AG04449 (cell line): ENCODE measurements at regions not wholly inside any gene's neighbourhood (a gene's known extent, or its start where the extent isn't known, plus 50 kb on each side); places are given as distances from the start of the nearest gene placed in this dataset.

ENCODE experiments used
- CTCF ChIA-PET: fragments of 350-600 bp; formaldehyde crosslinking; extraction: SDS; loops from one replicate; lab custom pipeline; 2021; ENCODE audit warnings: antibody characterized with exemption; lab: Yijun Ruan, JAX
- POLR2A ChIA-PET: fragments of 400-600, 350-600 bp; formaldehyde crosslinking; extraction: SDS; loops from one replicate; lab custom pipeline; 2020; ENCODE audit warnings: antibody characterized with exemption, inconsistent platforms; lab: Yijun Ruan, JAX
- DNase-seq: peaks from one replicate; pipeline ENCODE4 v3.0.0-alpha.2; 2010; ENCODE audit warnings: low read depth, low spot score
- H3K4me3 ChIP-seq: 2 replicates; pipeline ENCODE4 v1.5.1; 2011; ENCODE audit warnings: low read depth, mild to moderate bottlenecking, control low read depth, low read length
- CTCF ChIP-seq: IDR thresholded peaks from one replicate; pipeline ENCODE4 v1.5.1; 2011; ENCODE audit warnings: mild to moderate bottlenecking, moderate library complexity, low read length, control low read depth, inconsistent platforms; ENCODE audit not compliant: insufficient read depth; ENCODE audit errors: missing control alignments

- DNase-seq = no peak
- no peak overlapping the region for H3K4me3 ChIP-seq
- ChIA-PET POLR2A (no interaction called here), CTCF (no interaction called here)
- TF ChIP-seq CTCF = no peak
Measured at GRCh38 chr9:99475401-99476065, 253.5 kb downstream of the SEC61B start.

- DNase-seq = no peak
- ChIA-PET CTCF (no interaction called here), POLR2A (no interaction called here)
- H3K4me3 ChIP-seq = no peak overlapping the region
- no peak for TF ChIP-seq CTCF
Measured at GRCh38 chr9:99478469-99479027, 256.5 kb downstream of the SEC61B start.

GRCh38 chr9:99479929-99480328 lies 257.8 kb downstream of the SEC61B start:
- ChIA-PET POLR2A (no interaction called here), CTCF (no interaction called here)
- no peak for DNase-seq
- no peak overlapping the region for H3K4me3 ChIP-seq
- no peak for TF ChIP-seq CTCF

- CTCF ChIA-PET = no interaction called here
- peak; percentile 47 for DNase-seq
- TF ChIP-seq CTCF = no peak
- POLR2A ChIA-PET = interaction anchor here (0.6 kb wide), 2 partner anchors 96 to 204 kb away, joined by 3 read pairs; no protein-coding TSS in a partner anchor
- H3K4me3 ChIP-seq = no peak overlapping the region
Measured at GRCh38 chr9:99485459-99485858, 263.4 kb downstream of the SEC61B start.

GRCh38 chr9:99486684-99487083 lies 264.6 kb downstream of the SEC61B start:
- POLR2A ChIA-PET = no interaction called here
- no peak for DNase-seq
- CTCF ChIA-PET = no interaction called here
- TF ChIP-seq CTCF = no peak
- no peak overlapping the region for H3K4me3 ChIP-seq

- TF ChIP-seq CTCF = no peak
- no peak overlapping the region for H3K4me3 ChIP-seq
- no peak for DNase-seq
- ChIA-PET POLR2A (no interaction called here), CTCF (no interaction called here)
Measured at GRCh38 chr9:99488131-99489059, 266.3 kb downstream of the SEC61B start.
